IMR-90 (cell line): ENCODE measurements at regions not wholly inside any gene's neighbourhood (a gene's known extent, or its start where the extent isn't known, plus 50 kb on each side); places are given as distances from the start of the nearest gene placed in this dataset.

ENCODE experiments used
- ATAC-seq: fragments of 200-7000 bp; cut with Tn5 transposase; 2 replicates; pipeline ENCODE4 v1.9.1; 2020; ENCODE audit warnings: low read depth, mild to moderate bottlenecking, moderate library complexity
- BruUV-seq: library from RNA; stranded (reverse); fragments of 400-500 nt; replicated peaks from 2 replicates; lab custom pipeline; 2021; lab: Mats Ljungman, UMichigan
- CTCF ChIA-PET: fragments of 300-600 bp; formaldehyde crosslinking; extraction: SDS; loops from one replicate; lab custom pipeline; 2021; ENCODE audit warnings: antibody characterized with exemption; lab: Yijun Ruan, JAX
- POLR2A ChIA-PET: fragments of 300-600 bp; sonication (Branson Sonifier 250); formaldehyde crosslinking; loops from one replicate; lab custom pipeline; 2022; ENCODE audit warnings: antibody characterized with exemption; ENCODE audit not compliant: unreplicated experiment; lab: Charles Lee
- DNase-seq: peaks from one replicate; pipeline ENCODE4 v3.0.0; 2013
- H2AFZ ChIP-seq: replicated peaks from 2 replicates; pipeline ENCODE3; 2013; ENCODE audit warnings: low read length, mild to moderate bottlenecking; ENCODE audit not compliant: poor library complexity
- H2AK5ac ChIP-seq: 2 replicates; pipeline ENCODE4 v1.6.1; 2013; ENCODE audit warnings: low read depth, low read length, inconsistent platforms
- H2AK9ac ChIP-seq: replicated peaks from 2 replicates; pipeline ENCODE3; 2013; ENCODE audit warnings: mild to moderate bottlenecking, low read depth, low read length, moderate library complexity; ENCODE audit not compliant: poor library complexity
- H2BK120ac ChIP-seq: 2 replicates; pipeline ENCODE4 v1.6.1; 2013; ENCODE audit warnings: low read depth, low read length, inconsistent platforms
- H2BK15ac ChIP-seq: 3 replicates; pipeline ENCODE4 v1.6.1; 2013; ENCODE audit warnings: low read depth, low read length, inconsistent platforms
- H2BK20ac ChIP-seq: 2 replicates; pipeline ENCODE4 v1.6.1; 2013; ENCODE audit warnings: low read depth, mild to moderate bottlenecking, inconsistent platforms, low read length, moderate library complexity
- H2BK5ac ChIP-seq: 2 replicates; pipeline ENCODE4 v1.6.1; 2013; ENCODE audit warnings: mild to moderate bottlenecking, low read depth, low read length, inconsistent platforms; ENCODE audit not compliant: poor library complexity, severe bottlenecking
- H3K14ac ChIP-seq: replicated peaks from 2 replicates; pipeline ENCODE4 v1.6.1; 2013; ENCODE audit warnings: low read depth, low read length, inconsistent platforms
- H3K18ac ChIP-seq: 2 replicates; pipeline ENCODE4 v1.6.1; 2013; ENCODE audit warnings: low read depth, low read length, control low read depth
- H3K23ac ChIP-seq: 2 replicates; pipeline ENCODE4 v1.6.1; 2013; ENCODE audit warnings: low read depth, low read length, inconsistent platforms
- H3K27ac ChIP-seq: 2 replicates; pipeline ENCODE4 v1.5.1; 2013; ENCODE audit warnings: mild to moderate bottlenecking, control low read depth, low read length; ENCODE audit not compliant: insufficient read depth
- H3K27me3 ChIP-seq: 2 replicates; pipeline ENCODE4 v1.6.1; 2013; ENCODE audit warnings: low read length; ENCODE audit not compliant: control insufficient read depth, insufficient read depth
- H3K36me3 ChIP-seq: 2 replicates; pipeline ENCODE4 v1.6.1; 2013; ENCODE audit warnings: low read length, mixed read lengths; ENCODE audit not compliant: control insufficient read depth, insufficient read depth
- H3K4ac ChIP-seq: 2 replicates; pipeline ENCODE4 v1.6.1; 2013; ENCODE audit warnings: low read depth, low read length, inconsistent platforms
- H3K4me1 ChIP-seq: 2 replicates; pipeline ENCODE4 v1.6.1; 2013; ENCODE audit warnings: low read length, mixed read lengths; ENCODE audit not compliant: control insufficient read depth, insufficient read depth
- H3K4me2 ChIP-seq: 2 replicates; pipeline ENCODE4 v1.6.1; 2013; ENCODE audit warnings: low read depth, mild to moderate bottlenecking, control low read depth, low read length, moderate library complexity
- H3K4me3 ChIP-seq: 2 replicates; pipeline ENCODE4 v1.5.1; 2013; ENCODE audit warnings: low read depth, mild to moderate bottlenecking, control low read depth, low read length, moderate library complexity; ENCODE audit not compliant: insufficient read depth
- H3K56ac ChIP-seq: 2 replicates; pipeline ENCODE4 v1.6.1; 2013; ENCODE audit warnings: low read length, inconsistent platforms; ENCODE audit not compliant: insufficient read depth; ENCODE audit errors: extremely low read depth
- H3K79me1 ChIP-seq, 2 experiments: 2 replicates each; pipeline ENCODE4 v1.6.1; 2013; ENCODE audit warnings: low read length in 2 of 2, inconsistent platforms in 1 of 2, low read depth in 1 of 2
- H3K9ac ChIP-seq: 2 replicates; pipeline ENCODE4 v1.6.1; 2013; ENCODE audit warnings: low read depth, low read length, control low read depth
- H3K9me1 ChIP-seq: 2 replicates; pipeline ENCODE4 v1.6.1; 2013; ENCODE audit warnings: low read length, inconsistent platforms; ENCODE audit not compliant: insufficient read depth
- H3K9me3 ChIP-seq: 2 replicates; pipeline ENCODE4 v1.6.1; 2013; ENCODE audit warnings: low read length; ENCODE audit not compliant: control insufficient read depth, insufficient read depth
- H4K20me1 ChIP-seq: 2 replicates; pipeline ENCODE4 v1.6.1; 2013; ENCODE audit warnings: low read length, inconsistent platforms; ENCODE audit not compliant: insufficient read depth
- H4K5ac ChIP-seq: 2 replicates; pipeline ENCODE4 v1.6.1; 2013; ENCODE audit warnings: mild to moderate bottlenecking, low read depth, low read length, control low read depth
- H4K8ac ChIP-seq, 2 experiments: 2 replicates each; pipeline ENCODE4 v1.6.1; 2013; ENCODE audit warnings: low read depth in 2 of 2, low read length in 2 of 2, control low read depth in 1 of 2, inconsistent platforms in 1 of 2
- H4K91ac ChIP-seq: 2 replicates; pipeline ENCODE4 v1.6.1; 2013; ENCODE audit warnings: low read depth, low read length, inconsistent platforms; ENCODE audit not compliant: insufficient read depth
- BHLHE40 ChIP-seq: fragments of 150-350 bp; IDR thresholded peaks from 2 replicates; pipeline ENCODE4 v1.6.1; 2016; ENCODE audit warnings: mild to moderate bottlenecking, low read depth, low read length
- FOS ChIP-seq: fragments of 150-350 bp; IDR thresholded peaks from 2 replicates; pipeline ENCODE4 v1.6.1; 2016; ENCODE audit warnings: low read depth, low read length
- MAFK ChIP-seq: IDR thresholded peaks from 2 replicates; pipeline ENCODE4 v1.6.1; 2012; ENCODE audit warnings: low read depth, low read length, improper control_type of control experiment
- MAZ ChIP-seq: IDR thresholded peaks from 2 replicates; pipeline ENCODE4 v1.6.1; 2012; ENCODE audit warnings: low read depth, mild to moderate bottlenecking, low read length, improper control_type of control experiment, moderate library complexity, borderline replicate concordance
- MXI1 ChIP-seq: IDR thresholded peaks from 2 replicates; pipeline ENCODE4 v1.6.1; 2012; ENCODE audit warnings: low read depth, mild to moderate bottlenecking, low read length, moderate library complexity, borderline replicate concordance
- NFE2L2 ChIP-seq: fragments of 150-350 bp; IDR thresholded peaks from 2 replicates; pipeline ENCODE4 v1.6.1; 2016; ENCODE audit warnings: low read depth, mild to moderate bottlenecking, low read length
- RAD21 ChIP-seq: IDR thresholded peaks from 2 replicates; pipeline ENCODE4 v1.6.1; 2012; ENCODE audit warnings: low read length, improper control_type of control experiment
- RCOR1 ChIP-seq: IDR thresholded peaks from 2 replicates; pipeline ENCODE4 v1.6.1; 2012; ENCODE audit warnings: mild to moderate bottlenecking, low read length, improper control_type of control experiment; ENCODE audit not compliant: insufficient replicate concordance
- RFX5 ChIP-seq: IDR thresholded peaks from 2 replicates; pipeline ENCODE4 v1.8.0; 2012; ENCODE audit warnings: low read depth, mild to moderate bottlenecking, low read length, moderate library complexity
- whole genome bisulfite sequencing, 2 experiments: methylation state at CpG; one replicate each; pipeline versions ENCODE4 v1.1.5 to v1.1.7; 2013; ENCODE audit warnings: missing lambda C conversion rate in 2 of 2; ENCODE audit not compliant: insufficient read length in 1 of 2; ENCODE audit errors: extremely low coverage in 2 of 2; 5-methylcytosine and 5-hydroxymethylcytosine counted together
- dilution Hi-C: fragments of 300-500 bp; cut with HindIII; formaldehyde crosslinking; loops from one replicate; pipeline ENCODE4 v1.14.3; 2018; ENCODE audit warnings: low sequenced_read_pairs; ENCODE audit not compliant: unreplicated experiment
- in situ Hi-C: fragments of 300-500 bp; cut with MboI; formaldehyde crosslinking; loops from 3 replicates; pipeline ENCODE4 v1.14.3; 2019; ENCODE audit warnings: low sequenced_read_pairs, inconsistent platforms, mixed read lengths
- intact Hi-C: fragments of 100-400 bp; cut with micrococcal nuclease; formaldehyde crosslinking; loops from 2 replicates; pipeline ENCODE4 v1.10.0; 2022
- TF ChIP-seq, protein P1 (sequence below): fragments of 150-350 bp; IDR thresholded peaks from 2 replicates; pipeline ENCODE4 v1.6.1; 2016; ENCODE audit warnings: low read depth, mild to moderate bottlenecking, low read length, moderate library complexity, borderline replicate concordance

- H3K9me1 ChIP-seq, result no peaks in the 10 kb centered on the region
- no peak overlapping the region for H2AK5ac ChIP-seq
- H3K4me2 ChIP-seq, result no peak overlapping the region
- no peaks in the 10 kb centered on the region for H3K9me3 ChIP-seq
- TF ChIP-seq RCOR1 (no peak), RFX5 (no peak), MXI1 (no peak), MAZ (no peak), BHLHE40 (no peak), RAD21 (no peak), FOS (no peak), MAFK (no peak), NFE2L2 (no peak)
- TF ChIP-seq, protein P1, sequence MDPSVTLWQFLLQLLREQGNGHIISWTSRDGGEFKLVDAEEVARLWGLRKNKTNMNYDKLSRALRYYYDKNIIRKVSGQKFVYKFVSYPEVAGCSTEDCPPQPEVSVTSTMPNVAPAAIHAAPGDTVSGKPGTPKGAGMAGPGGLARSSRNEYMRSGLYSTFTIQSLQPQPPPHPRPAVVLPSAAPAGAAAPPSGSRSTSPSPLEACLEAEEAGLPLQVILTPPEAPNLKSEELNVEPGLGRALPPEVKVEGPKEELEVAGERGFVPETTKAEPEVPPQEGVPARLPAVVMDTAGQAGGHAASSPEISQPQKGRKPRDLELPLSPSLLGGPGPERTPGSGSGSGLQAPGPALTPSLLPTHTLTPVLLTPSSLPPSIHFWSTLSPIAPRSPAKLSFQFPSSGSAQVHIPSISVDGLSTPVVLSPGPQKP, result no peak
- H4K8ac ChIP-seq, result no peak overlapping the region
- no peak overlapping the region for H3K23ac ChIP-seq
- CTCF ChIA-PET, result no interaction called here
- H4K5ac ChIP-seq, result no peak overlapping the region
- DNase-seq (no peak), ATAC-seq (no peak)
- POLR2A ChIA-PET, result interaction anchor here (0.5 to 0.6 kb wide), 2 partner anchors 433 to 683 kb away, joined by 3 to 7 read pairs; no protein-coding TSS in a partner anchor
- H3K27me3 ChIP-seq, result no peaks in the 10 kb centered on the region
- no peak overlapping the region for H3K14ac ChIP-seq
- H3K18ac ChIP-seq, result no peak overlapping the region
- no peak overlapping the region for H2AK9ac ChIP-seq
- H3K27ac ChIP-seq, result no peak overlapping the region
- H3K4me1 ChIP-seq, result no peaks in the 10 kb centered on the region
- WGBS, 2 experiments, result no CpG with 5 or more reads among the region's 4 CpGs
- no peak overlapping the region for H3K4ac ChIP-seq
- in situ Hi-C loops, result no loop called here
- intact Hi-C loops, result no loop called here
- no peak overlapping the region for H3K56ac ChIP-seq
- no peaks in the 10 kb centered on the region for H3K79me1 ChIP-seq
- dilution Hi-C loops, result no loop called here
- no peak overlapping the region for H2AFZ ChIP-seq
- H3K9ac ChIP-seq, result no peak overlapping the region
- H4K20me1 ChIP-seq, result no peaks in the 10 kb centered on the region
- H2BK15ac ChIP-seq, result no peak overlapping the region
- H3K36me3 ChIP-seq, result no peaks in the 10 kb centered on the region
- no TSS peak for BruUV-seq
- H3K4me3 ChIP-seq, result no peak overlapping the region
- H2BK120ac ChIP-seq, result no peak overlapping the region
- H2BK20ac ChIP-seq, result no peak overlapping the region
- no peak overlapping the region for H4K91ac ChIP-seq
- no peak overlapping the region for H2BK5ac ChIP-seq
Observed at GRCh38 chr18:41206341-41206830, 748.6 kb upstream of the PIK3C3 start.
